Right cardiac atrium (tissue), 5 donors: ENCODE measurements at regions not wholly inside any gene's neighbourhood (a gene's known extent, or its start where the extent isn't known, plus 50 kb on each side); places are given as distances from the start of the nearest gene placed in this dataset.

Experiments used
- ATAC-seq, 2 donors: fragments of 200-7000 bp; cut with Tn5 transposase; one replicate each; pipeline versions ENCODE4 v1.8.0 to v1.9.1; 2020; ENCODE audit warnings: moderate library complexity in 2 of 2, mild to moderate bottlenecking in 1 of 2
- DNase-seq, 3 donors: peaks; one replicate each; pipeline ENCODE4 v3.0.0-alpha.2; 2020
- H3K27ac ChIP-seq: one replicate; pipeline ENCODE4 v1.5.1; 2013; ENCODE audit warnings: mild to moderate bottlenecking, low read length, control low read depth, moderate library complexity
- H3K27me3 ChIP-seq: one replicate; pipeline ENCODE4 v1.6.1; 2013; ENCODE audit not compliant: control insufficient read depth, insufficient read depth
- H3K4me1 ChIP-seq: one replicate; pipeline ENCODE4 v1.6.1; 2013; ENCODE audit warnings: low read length; ENCODE audit not compliant: control insufficient read depth, insufficient read depth
- H3K4me3 ChIP-seq: one replicate; pipeline ENCODE4 v1.5.1; 2013; ENCODE audit warnings: low read length, control low read depth
- H3K9me3 ChIP-seq: one replicate; pipeline ENCODE4 v1.6.1; 2013; ENCODE audit warnings: low read length; ENCODE audit not compliant: control insufficient read depth
- WGBS: extraction: QIAGEN DNeasy Blood & Tissue Kit; methylation state at CpG from one replicate; pipeline ENCODE4 v1.1.7; 2013; 5-methylcytosine and 5-hydroxymethylcytosine counted together
- intact Hi-C, 4 donors: fragments of 100-400 bp; cut with DNase I; formaldehyde crosslinking; loops; one replicate each; pipeline versions ENCODE4 v1.11.0 to v1.14.0; 2022 to 2023
- donor health status: healthy with polysubstance abuse.
- donor health status: DM: no; HTN: yes; CAD: no.
- donor health status: DM: no; HTN: no; CAD: no.
- donor health status: DM: no; HTN: yes; CAD: no; lungs with severe emphysema.
- donor health status: DM: yes; HTN: yes; CAD: no.

DNA sequence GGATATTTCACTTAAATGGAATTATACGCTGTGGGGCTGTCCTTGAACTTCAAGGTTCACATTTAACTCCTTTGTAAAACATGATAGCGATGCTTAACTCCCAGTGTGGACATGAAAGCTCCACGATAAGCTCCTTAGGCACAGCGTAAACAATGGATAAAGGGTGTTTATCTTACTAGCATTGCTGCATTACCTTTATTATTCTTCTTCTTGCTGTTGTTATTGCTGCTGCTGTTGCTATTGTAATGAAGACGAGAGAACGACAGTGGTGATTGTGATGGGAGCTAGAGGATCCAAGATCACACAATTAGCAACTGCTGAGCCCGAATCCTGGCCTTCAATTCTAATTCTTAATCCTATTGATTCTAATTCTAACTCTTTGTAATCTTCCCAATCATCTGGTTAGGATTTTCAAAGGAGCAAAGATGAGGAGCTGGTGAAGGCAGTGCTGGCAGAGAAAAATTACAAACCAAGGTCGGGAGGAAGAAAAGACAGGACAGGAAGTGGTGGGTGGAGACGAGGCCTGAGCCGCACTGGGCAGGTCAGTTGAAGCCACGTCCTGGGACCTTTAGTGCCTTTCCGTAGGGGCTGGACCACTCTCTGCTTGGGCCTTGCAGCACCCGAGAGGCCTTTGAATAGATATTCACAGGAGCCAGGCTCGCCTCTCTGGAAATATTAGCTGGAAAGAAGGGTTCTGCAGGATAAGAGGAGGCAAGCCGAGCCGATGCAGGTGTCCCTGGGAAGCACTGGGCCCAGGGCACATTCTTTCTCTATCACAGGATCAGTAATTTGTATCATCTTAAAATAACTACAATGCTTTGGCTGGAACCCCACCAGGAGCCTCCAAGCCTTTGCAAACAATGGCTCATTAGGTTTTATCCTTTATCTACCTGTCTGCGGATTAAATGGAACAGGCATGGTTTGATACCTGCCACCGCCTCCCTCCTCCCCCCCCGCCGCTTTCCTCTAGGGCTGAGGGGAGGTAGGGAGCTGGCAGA, 571.6 kb downstream of the AJAP1 start:
- ATAC-seq (no peak), DNase-seq (no peak)
- Histone ChIP-seq H3K27me3 (no peaks in the 10 kb centered on the region), H3K27ac (no peak overlapping the region), H3K4me3 (no peak overlapping the region), H3K9me3 (no peaks in the 10 kb centered on the region), H3K4me1 (no peaks in the 10 kb centered on the region)
- intact Hi-C loops = no loop called here
- WGBS = 41% methylated on average over 20 of the region's 20 CpGs

GRCh38 chr1:5223206-5223605, 568.8 kb downstream of the AJAP1 start:
- Histone ChIP-seq H3K4me3 (no peak overlapping the region), H3K4me1 (no peaks in the 10 kb centered on the region), H3K27ac (no peak overlapping the region), H3K9me3 (no peaks in the 10 kb centered on the region), H3K27me3 (no peaks in the 10 kb centered on the region)
- 30% methylated on average over 4 of the region's 4 CpGs for WGBS
- DNase-seq (peak in 2 of 3 donors; percentile 44 to 54), ATAC-seq (peak; percentile 13 to 56)
- intact Hi-C loops = no loop called here

DNA sequence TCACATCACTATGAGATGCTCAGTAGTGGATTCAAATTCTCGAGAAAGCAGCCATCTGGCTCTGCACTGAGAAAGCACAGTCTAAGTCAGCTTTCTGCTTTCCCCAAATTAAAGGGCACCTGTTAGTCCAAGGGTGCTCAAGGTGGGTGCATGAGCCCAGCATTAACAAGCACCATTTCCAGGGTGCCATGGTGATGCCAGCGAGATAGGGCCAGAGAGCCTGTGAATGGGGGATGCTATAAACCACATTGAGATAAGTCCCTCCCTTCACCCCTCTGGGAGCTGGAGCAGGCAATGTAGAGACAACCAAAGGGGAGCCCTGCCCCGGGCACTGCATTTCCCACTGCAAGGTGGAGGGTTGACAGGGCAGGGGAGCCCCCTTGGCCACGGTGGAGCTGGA, 568.2 kb downstream of the AJAP1 start:
- WGBS = 70% methylated on average over 4 of the region's 4 CpGs
- Histone ChIP-seq H3K27me3 (no peaks in the 10 kb centered on the region), H3K9me3 (no peaks in the 10 kb centered on the region), H3K4me1 (no peaks in the 10 kb centered on the region), H3K27ac (no peak overlapping the region), H3K4me3 (no peak overlapping the region)
- DNase-seq (no peak), ATAC-seq (no peak)
- intact Hi-C loops = no loop called here

- Histone ChIP-seq H3K9me3 (no peaks in the 10 kb centered on the region), H3K27me3 (no peaks in the 10 kb centered on the region), H3K27ac (no peak overlapping the region), H3K4me1 (no peaks in the 10 kb centered on the region), H3K4me3 (no peak overlapping the region)
- WGBS = 65% methylated on average over 6 of the region's 6 CpGs
- DNase-seq (no peak), ATAC-seq (no peak)
- intact Hi-C loops = no loop called here
Observed at GRCh38 chr1:5221451-5221850, 567.0 kb downstream of the AJAP1 start.

DNA sequence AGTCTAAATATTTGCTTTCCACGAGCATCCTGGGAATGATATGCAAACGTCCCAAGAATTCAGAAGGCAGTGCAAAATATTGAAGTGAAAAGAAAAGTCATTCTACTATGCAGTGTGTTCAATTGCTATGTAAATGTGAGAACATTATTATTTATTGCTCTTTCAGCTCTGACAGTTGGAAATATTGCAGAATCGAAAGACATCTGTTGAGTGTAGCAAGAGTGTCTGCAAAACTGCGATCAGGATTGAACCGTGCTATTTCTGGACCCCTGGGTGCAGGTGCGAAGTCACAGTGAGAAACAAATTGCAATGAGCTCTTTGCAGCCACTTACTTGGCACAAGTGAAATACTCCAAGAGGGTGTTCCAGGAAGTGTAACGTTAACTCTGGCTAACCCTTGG, 566.4 kb downstream of the AJAP1 start:
- DNase-seq = no peak
- WGBS = 36% methylated on average over 7 of the region's 7 CpGs
- ATAC-seq = peak in 1 of 2 donors; percentile 42
- Histone ChIP-seq H3K4me3 (no peak overlapping the region), H3K27me3 (no peaks in the 10 kb centered on the region), H3K9me3 (no peaks in the 10 kb centered on the region), H3K27ac (no peak overlapping the region), H3K4me1 (no peaks in the 10 kb centered on the region)
- intact Hi-C loops = no loop called here

- Histone ChIP-seq H3K9me3 (no peaks in the 10 kb centered on the region), H3K27me3 (no peaks in the 10 kb centered on the region), H3K4me1 (no peaks in the 10 kb centered on the region), H3K4me3 (no peak overlapping the region), H3K27ac (no peak overlapping the region)
- no peak for DNase-seq
- intact Hi-C loops = no loop called here
- 52% methylated on average over 2 of the region's 2 CpGs for WGBS
- no peak for ATAC-seq
Observed at GRCh38 chr1:5220421-5220820, 566.0 kb downstream of the AJAP1 start.

- 70% methylated on average over 3 of the region's 3 CpGs for WGBS
- intact Hi-C loops = no loop called here
- H3K9me3 ChIP-seq = no peaks in the 10 kb centered on the region
- H3K4me3 ChIP-seq = no peak overlapping the region
- ATAC-seq (no peak), DNase-seq (no peak)
- H3K27ac ChIP-seq = no peak overlapping the region
- no peaks in the 10 kb centered on the region for H3K27me3 ChIP-seq
- no peaks in the 10 kb centered on the region for H3K4me1 ChIP-seq
Observed at GRCh38 chr1:5200006-5200405, 545.6 kb downstream of the AJAP1 start.

DNA sequence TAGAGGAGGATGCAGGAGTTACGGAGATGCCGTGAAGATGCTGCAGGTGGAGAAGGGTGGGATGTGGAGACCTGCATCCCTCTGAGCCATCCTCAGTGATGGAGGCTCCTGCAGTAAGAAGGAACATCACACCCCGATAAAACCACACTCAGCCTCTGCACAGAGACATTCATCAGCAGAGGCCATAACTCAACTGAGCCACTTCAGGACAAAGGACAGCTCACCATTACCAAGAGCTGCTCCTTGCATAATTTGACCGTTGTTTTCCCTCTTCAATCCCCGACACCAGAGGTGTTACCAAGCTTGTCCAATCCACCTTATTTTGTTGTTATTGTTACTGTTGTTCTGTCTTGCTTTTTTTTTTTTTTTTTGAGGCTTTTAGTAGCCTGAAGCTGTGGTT, 543.9 kb downstream of the AJAP1 start:
- intact Hi-C loops = no loop called here
- no peak overlapping the region for H3K27ac ChIP-seq
- ATAC-seq (no peak), DNase-seq (no peak)
- H3K4me1 ChIP-seq = no peaks in the 10 kb centered on the region
- no peak overlapping the region for H3K4me3 ChIP-seq
- H3K9me3 ChIP-seq = no peaks in the 10 kb centered on the region
- WGBS = 61% methylated on average over 5 of the region's 5 CpGs
- no peaks in the 10 kb centered on the region for H3K27me3 ChIP-seq

GRCh38 chr1:5191470-5191869, 537.1 kb downstream of the AJAP1 start:
- H3K4me1 ChIP-seq = no peaks in the 10 kb centered on the region
- intact Hi-C loops = no loop called here
- ATAC-seq = no peak
- WGBS = 72% methylated on average over 6 of the region's 6 CpGs
- DNase-seq = no peak
- peaks cover 2% of the 10 kb centered on the region for H3K27me3 ChIP-seq
- H3K27ac ChIP-seq = no peak overlapping the region
- H3K9me3 ChIP-seq = no peaks in the 10 kb centered on the region
- H3K4me3 ChIP-seq = no peak overlapping the region

- 73% methylated on average over 4 of the region's 4 CpGs for WGBS
- no peak overlapping the region for H3K27ac ChIP-seq
- peaks cover 2% of the 10 kb centered on the region for H3K27me3 ChIP-seq
- no peak overlapping the region for H3K4me3 ChIP-seq
- H3K4me1 ChIP-seq = no peaks in the 10 kb centered on the region
- ATAC-seq (no peak), DNase-seq (no peak)
- no peaks in the 10 kb centered on the region for H3K9me3 ChIP-seq
- intact Hi-C loops = no loop called here
Observed at GRCh38 chr1:5189384-5189783, 535.0 kb downstream of the AJAP1 start.

- WGBS = 80% methylated on average over 8 of the region's 8 CpGs
- no peaks in the 10 kb centered on the region for H3K9me3 ChIP-seq
- no peaks in the 10 kb centered on the region for H3K27me3 ChIP-seq
- no peak for DNase-seq
- no peak overlapping the region for H3K27ac ChIP-seq
- H3K4me3 ChIP-seq = no peak overlapping the region
- no peak for ATAC-seq
- no peaks in the 10 kb centered on the region for H3K4me1 ChIP-seq
- intact Hi-C loops = no loop called here
Observed at GRCh38 chr1:5165762-5166161, 511.4 kb downstream of the AJAP1 start.
